ENCODE measurements at regions not wholly inside any gene's neighbourhood (a gene's known extent, or its start where the extent isn't known, plus 50 kb on each side); places are given as distances from the start of the nearest gene placed in this dataset.

- no peak for TF ChIP-seq POLR2A (IDR thresholded peaks at IDR 0.05)
- TF ChIP-seq CTCF (IDR thresholded peaks at IDR 0.05), result no peak
Observed at GRCh38 chr5:117230375-117230774, 655.8 kb upstream of the SEMA6A start.

All from Peyer's patch (tissue), 4 donors.